Testis (tissue), 2 donors: ENCODE measurements at regions not wholly inside any gene's neighbourhood (a gene's known extent, or its start where the extent isn't known, plus 50 kb on each side); places are given as distances from the start of the nearest gene placed in this dataset.

Experiments
- POLR2A ChIP-seq: fragments of 450-650 bp; IDR thresholded peaks from one replicate; pipeline ENCODE4 v1.6.1; 2017; ENCODE audit warnings: antibody characterized with exemption, mild to moderate bottlenecking, moderate library complexity
- TF ChIP-seq, protein P1 (sequence below), 3 experiments: fragments of 450-650 bp in 2 of 3; fragments of 200-600 bp in 1 of 3; sonication (generic) in 1 of 3; IDR thresholded peaks; one replicate each; pipeline ENCODE4 v1.5.1; 2016 to 2019; ENCODE audit warnings: antibody characterized with exemption in 3 of 3, mild to moderate bottlenecking in 2 of 3, moderate library complexity in 1 of 3

DNA sequence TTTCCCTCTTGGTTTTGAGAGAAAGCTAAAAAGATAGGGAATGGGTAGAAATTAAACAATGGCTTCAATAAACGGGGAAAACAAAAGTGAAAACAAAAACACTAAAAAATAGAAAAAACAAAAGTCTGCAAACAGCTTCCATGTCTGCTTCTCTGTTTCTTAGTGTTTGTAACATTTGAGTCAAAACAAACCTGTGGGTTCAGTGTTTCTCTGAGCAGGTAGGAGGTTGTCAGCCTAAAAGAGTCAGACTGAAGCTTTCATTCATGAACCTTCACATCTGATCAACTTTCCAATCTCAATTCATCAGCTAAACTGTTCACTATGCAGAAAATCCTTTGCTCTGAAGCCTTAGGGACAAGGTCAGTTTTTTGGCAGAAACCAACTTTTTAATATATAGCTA lies 102.5 kb upstream of the ADAMTS16 start:
- no peak for TF ChIP-seq POLR2A
- TF ChIP-seq, protein P1, sequence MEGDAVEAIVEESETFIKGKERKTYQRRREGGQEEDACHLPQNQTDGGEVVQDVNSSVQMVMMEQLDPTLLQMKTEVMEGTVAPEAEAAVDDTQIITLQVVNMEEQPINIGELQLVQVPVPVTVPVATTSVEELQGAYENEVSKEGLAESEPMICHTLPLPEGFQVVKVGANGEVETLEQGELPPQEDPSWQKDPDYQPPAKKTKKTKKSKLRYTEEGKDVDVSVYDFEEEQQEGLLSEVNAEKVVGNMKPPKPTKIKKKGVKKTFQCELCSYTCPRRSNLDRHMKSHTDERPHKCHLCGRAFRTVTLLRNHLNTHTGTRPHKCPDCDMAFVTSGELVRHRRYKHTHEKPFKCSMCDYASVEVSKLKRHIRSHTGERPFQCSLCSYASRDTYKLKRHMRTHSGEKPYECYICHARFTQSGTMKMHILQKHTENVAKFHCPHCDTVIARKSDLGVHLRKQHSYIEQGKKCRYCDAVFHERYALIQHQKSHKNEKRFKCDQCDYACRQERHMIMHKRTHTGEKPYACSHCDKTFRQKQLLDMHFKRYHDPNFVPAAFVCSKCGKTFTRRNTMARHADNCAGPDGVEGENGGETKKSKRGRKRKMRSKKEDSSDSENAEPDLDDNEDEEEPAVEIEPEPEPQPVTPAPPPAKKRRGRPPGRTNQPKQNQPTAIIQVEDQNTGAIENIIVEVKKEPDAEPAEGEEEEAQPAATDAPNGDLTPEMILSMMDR (IDR thresholded peaks at IDR 0.05), result no peak
